HepG2 (cell line): ENCODE measurements at regions not wholly inside any gene's neighbourhood (a gene's known extent, or its start where the extent isn't known, plus 50 kb on each side); places are given as distances from the start of the nearest gene placed in this dataset.
"Not testable (repeated sequence)": the region's sequence is repeated elsewhere in the genome, so short reads cannot be mapped to it uniquely, and the experiment has no call there.

ENCODE experiments used
- ATAC-seq: fragments of 200-7000 bp; cut with Tn5 transposase; 3 replicates; pipeline ENCODE4 v1.9.1; 2020; ENCODE audit warnings: mild to moderate bottlenecking, moderate library complexity
- BruUV-seq: library from RNA; stranded (reverse); fragments of 400-500 nt; replicated peaks from 2 replicates; lab custom pipeline; 2021; lab: Mats Ljungman, UMichigan
- CTCF ChIA-PET: fragments of 300-600 bp; formaldehyde crosslinking; extraction: SDS; loops from one replicate; lab custom pipeline; 2021; ENCODE audit warnings: low total read pairs, inconsistent platforms, low intra/inter-chr PET ratio; lab: Yijun Ruan, JAX
- POLR2A ChIA-PET: fragments of 350-600 bp; sonication (Branson Sonifier 250); formaldehyde crosslinking; loops from one replicate; lab custom pipeline; 2020; ENCODE audit warnings: antibody characterized with exemption, inconsistent platforms; lab: Yijun Ruan, JAX
- DNase-seq: peaks from one replicate; pipeline ENCODE4 v3.0.0-alpha.2; 2015; ENCODE audit warnings: low spot score
- FAIRE-seq: peaks from 3 replicates; lab custom pipeline; 2011; peaks lifted over from hg19 to GRCh38; lab: Jason Lieb, UNC
- H2AFZ ChIP-seq: one replicate; pipeline ENCODE4 v1.6.1; 2011; ENCODE audit warnings: low read length, inconsistent platforms
- H3K27ac ChIP-seq: fragments of 300-600 bp; 3 replicates; pipeline ENCODE4 v1.8.0; 2011; ENCODE audit warnings: mixed run types, mild to moderate bottlenecking, mixed read lengths, low read length, inconsistent platforms; ENCODE audit not compliant: insufficient read depth; ENCODE audit errors: extremely low read length
- H3K27me3 ChIP-seq, 2 experiments: fragments of 200-600 bp in 1 of 2; 2 replicates in 1 of 2; 3 replicates in 1 of 2; pipeline versions ENCODE4 v1.6.0 to v1.8.0; 2011; ENCODE audit warnings: low read length in 2 of 2, mild to moderate bottlenecking in 2 of 2, moderate library complexity in 2 of 2, inconsistent platforms in 1 of 2; ENCODE audit not compliant: insufficient read depth in 2 of 2, control insufficient read depth in 1 of 2
- H3K36me3 ChIP-seq, 2 experiments: fragments of 200-600 bp in 1 of 2; replicated peaks in 1 of 2; 2 replicates in 1 of 2; 3 replicates in 1 of 2; pipeline versions ENCODE4 v1.5.1 to v1.8.0; 2011; ENCODE audit warnings: low read length in 2 of 2, inconsistent platforms in 1 of 2; ENCODE audit not compliant: insufficient read depth in 2 of 2, control insufficient read depth in 1 of 2
- H3K4me1 ChIP-seq: 2 replicates; pipeline ENCODE4 v1.5.1; 2012; ENCODE audit warnings: low read length, inconsistent platforms; ENCODE audit not compliant: insufficient read depth
- H3K4me2 ChIP-seq: 2 replicates; pipeline ENCODE4 v1.6.0; 2011; ENCODE audit warnings: low read depth, low read length, inconsistent platforms
- H3K4me3 ChIP-seq, 3 experiments: fragments of 200-600 bp in 1 of 3; sonication (generic), shearing (Covaris generic) in 1 of 3; replicated peaks in 1 of 3; 2 replicates each; pipeline ENCODE4 v1.5.1; 2011 to 2016; ENCODE audit warnings: low read length in 3 of 3, inconsistent platforms in 2 of 3, low read depth in 2 of 3, mild to moderate bottlenecking in 2 of 3, control low read depth in 1 of 3, mixed read lengths in 1 of 3; ENCODE audit not compliant: insufficient read depth in 1 of 3
- H3K79me2 ChIP-seq: one replicate; pipeline ENCODE4 v1.6.1; 2011; ENCODE audit warnings: low read length, inconsistent platforms; ENCODE audit not compliant: insufficient read depth
- H3K9ac ChIP-seq: 2 replicates; pipeline ENCODE4 v1.6.0; 2011; ENCODE audit warnings: mild to moderate bottlenecking, low read depth, low read length, inconsistent platforms; ENCODE audit not compliant: insufficient read depth
- H3K9me3 ChIP-seq: 2 replicates; pipeline ENCODE4 v1.5.1; 2012; ENCODE audit warnings: mild to moderate bottlenecking, low read length
- H4K20me1 ChIP-seq: 2 replicates; pipeline ENCODE4 v1.6.0; 2011; ENCODE audit warnings: inconsistent platforms, mild to moderate bottlenecking, low read length, moderate library complexity; ENCODE audit not compliant: insufficient read depth
- KDM2A ChIP-seq: sonication (generic); formaldehyde crosslinking; IDR thresholded peaks from 2 replicates; pipeline ENCODE4 v1.4.0; 2020; ENCODE audit warnings: low read depth, missing genetic modification reagents, borderline replicate concordance
- PPARG ChIP-seq: conservative IDR thresholded peaks from 2 replicates; pipeline ENCODE4 v1.6.1; 2016; ENCODE audit warnings: missing biosample characterization, missing genetic modification reagents
- SRSF9 ChIP-seq: fragments of 200-400 bp; formaldehyde crosslinking; IDR thresholded peaks from 2 replicates; pipeline ENCODE4 v1.6.1; 2018; ENCODE audit warnings: borderline replicate concordance, mild to moderate bottlenecking, low read depth, low read length; ENCODE audit not compliant: insufficient read depth, poor library complexity, severe bottlenecking
- U2AF2 ChIP-seq: fragments of 200-400 bp; formaldehyde crosslinking; IDR thresholded peaks from 2 replicates; pipeline ENCODE4 v1.6.1; 2017; ENCODE audit warnings: low read depth, mild to moderate bottlenecking, low read length
- ZNF44 ChIP-seq: sonication (generic); formaldehyde crosslinking; IDR thresholded peaks from 2 replicates; pipeline ENCODE4 v1.5.1; 2020; ENCODE audit warnings: mild to moderate bottlenecking, missing genetic modification reagents
- ZNF768 ChIP-seq: sonication (generic); formaldehyde crosslinking; IDR thresholded peaks from 2 replicates; pipeline ENCODE4 v1.4.0; 2020; ENCODE audit warnings: missing genetic modification reagents
- WGBS: methylation state at CpG from one replicate; pipeline ENCODE4 v1.1.6; 2017; ENCODE audit warnings: low lambda C conversion rate; 5-methylcytosine and 5-hydroxymethylcytosine counted together
- in situ Hi-C: cut with HindIII; loops from 2 replicates; pipeline ENCODE4 v1.10.0; 2017; ENCODE audit warnings: low pct_unique_long_range_greater_than_20kb; ENCODE audit not compliant: extremely low pct_ligation_motif_present
- intact Hi-C: fragments of 100-400 bp; cut with micrococcal nuclease; formaldehyde crosslinking; loops from one replicate; pipeline ENCODE4 v1.10.0; 2022; ENCODE audit not compliant: unreplicated experiment
- TF ChIP-seq, protein P1 (sequence below): sonication (generic); formaldehyde crosslinking; IDR thresholded peaks from 2 replicates; pipeline ENCODE4 v1.4.0; 2020; ENCODE audit warnings: low read depth, mild to moderate bottlenecking, missing genetic modification reagents

DNA sequence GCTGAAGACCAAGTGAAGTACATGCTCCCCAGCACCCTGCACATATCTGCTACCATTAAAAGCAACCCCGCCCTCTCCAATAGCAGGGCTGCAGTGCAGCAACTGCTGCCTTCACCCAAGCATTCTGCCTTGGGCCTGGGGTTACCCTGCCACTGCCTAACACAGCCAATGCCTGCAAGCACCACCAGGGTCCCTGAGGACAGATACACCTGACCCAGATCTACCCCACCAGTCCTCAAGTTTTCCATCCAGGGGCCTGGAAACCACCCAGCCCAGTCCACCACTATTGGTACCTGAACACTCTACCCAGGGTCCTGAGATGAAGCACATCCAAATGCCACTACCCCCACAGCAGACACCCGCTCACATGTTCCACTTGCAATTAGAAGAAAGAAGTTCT lies 181.1 kb upstream of the RBBP8 start:
- ATAC-seq (no peak), FAIRE-seq (no peak), DNase-seq (no peak)
- Histone ChIP-seq H2AFZ (no peak overlapping the region), H3K36me3 (no peaks in the 10 kb centered on the region), H3K79me2 (no peaks in the 10 kb centered on the region), H3K9me3 (no peaks in the 10 kb centered on the region), H3K9ac (no peak overlapping the region), H4K20me1 (no peaks in the 10 kb centered on the region), H3K4me1 (no peaks in the 10 kb centered on the region), H3K27ac (no peak overlapping the region), H3K4me3 (no peak overlapping the region), H3K27me3 (no peaks in the 10 kb centered on the region), H3K4me2 (no peak overlapping the region)
- TF ChIP-seq, protein P1, sequence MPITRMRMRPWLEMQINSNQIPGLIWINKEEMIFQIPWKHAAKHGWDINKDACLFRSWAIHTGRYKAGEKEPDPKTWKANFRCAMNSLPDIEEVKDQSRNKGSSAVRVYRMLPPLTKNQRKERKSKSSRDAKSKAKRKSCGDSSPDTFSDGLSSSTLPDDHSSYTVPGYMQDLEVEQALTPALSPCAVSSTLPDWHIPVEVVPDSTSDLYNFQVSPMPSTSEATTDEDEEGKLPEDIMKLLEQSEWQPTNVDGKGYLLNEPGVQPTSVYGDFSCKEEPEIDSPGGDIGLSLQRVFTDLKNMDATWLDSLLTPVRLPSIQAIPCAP (CRISPR knock-in tag): no peak
- TF ChIP-seq SRSF9 (no peak), PPARG (CRISPR knock-in tag) (no peak), ZNF44 (no peak), U2AF2 (no peak), ZNF768 (CRISPR knock-in tag) (no peak)
- in situ Hi-C loops: no loop called here
- BruUV-seq: no TSS peak
- ChIA-PET POLR2A (no interaction called here), CTCF (no interaction called here)
- 17% methylated on average over 1 of the region's 2 CpGs for WGBS
- intact Hi-C loops: no loop called here

DNA sequence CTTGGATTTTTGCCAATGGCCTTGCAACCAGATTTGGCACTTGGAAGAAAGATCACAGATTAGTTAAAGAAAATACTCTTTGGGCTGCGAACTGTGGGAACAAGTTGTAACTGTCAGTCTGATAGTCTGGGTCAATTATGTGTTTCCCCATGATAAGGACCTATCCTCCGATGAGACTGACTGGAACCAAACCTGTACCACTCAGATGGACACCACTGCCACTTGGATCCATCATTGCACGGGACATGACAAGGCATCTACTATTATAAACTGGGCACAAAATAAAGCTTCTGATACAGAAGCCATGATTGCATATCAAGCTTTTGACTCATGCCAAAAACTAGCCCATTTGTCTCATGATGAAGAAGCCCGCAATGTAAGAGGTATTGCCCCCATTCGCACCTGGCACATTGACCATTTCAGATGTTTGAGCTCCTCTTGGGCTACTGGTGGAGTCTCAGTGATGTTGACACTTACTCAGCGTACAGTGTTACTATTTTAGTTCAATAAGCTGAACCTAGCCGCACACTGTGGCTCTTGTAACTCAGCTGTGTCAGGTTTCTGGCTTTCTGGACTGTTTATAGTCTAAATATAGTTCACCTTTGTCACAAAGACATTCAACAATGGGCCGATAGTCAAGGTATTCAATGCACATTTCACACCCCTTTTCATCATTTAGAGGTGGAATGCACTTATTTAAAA lies 179.8 kb upstream of the RBBP8 start:
- no peak for DNase-seq
- in situ Hi-C loops: no loop called here
- no TSS peak for BruUV-seq
- no peak for TF ChIP-seq KDM2A (CRISPR knock-in tag)
- Histone ChIP-seq H3K9me3 (no peaks in the 10 kb centered on the region), H3K27ac (no peak overlapping the region), H3K4me3 (no peak overlapping the region), H3K79me2 (no peaks in the 10 kb centered on the region), H3K27me3 (no peaks in the 10 kb centered on the region), H3K4me1 (no peaks in the 10 kb centered on the region), H2AFZ (no peak overlapping the region), H3K4me2 (no peak overlapping the region), H3K9ac (no peak overlapping the region), H4K20me1 (no peaks in the 10 kb centered on the region), H3K36me3 (no peaks in the 10 kb centered on the region)
- no peak for ATAC-seq
- ChIA-PET POLR2A (no interaction called here), CTCF (no interaction called here)
- FAIRE-seq: no peak
- intact Hi-C loops: no loop called here
- 30% methylated on average over 7 of the region's 8 CpGs for WGBS

DNA sequence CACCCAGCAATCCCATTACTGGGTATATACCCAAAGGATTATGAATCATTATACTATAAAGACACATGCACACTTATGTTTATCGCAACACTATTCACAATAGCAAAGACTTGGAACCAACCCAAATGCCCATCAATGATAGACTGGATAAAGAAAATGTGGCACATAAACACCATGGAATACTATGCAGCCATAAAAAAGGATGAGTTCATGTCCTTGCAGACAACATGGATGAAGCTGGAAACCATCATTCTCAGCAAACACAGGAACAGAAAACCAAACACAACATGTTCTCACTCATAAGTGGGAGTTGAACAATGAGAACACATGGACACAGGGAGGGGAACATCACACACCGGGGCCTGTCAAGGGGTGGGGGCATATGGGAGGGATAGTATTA lies 169.1 kb upstream of the RBBP8 start:
- H4K20me1 ChIP-seq, H3K4me2 ChIP-seq, H3K27me3 ChIP-seq, H3K4me1 ChIP-seq, in situ Hi-C loops, ATAC-seq, CTCF ChIA-PET, H3K27ac ChIP-seq, BruUV-seq, intact Hi-C loops, H2AFZ ChIP-seq, H3K4me3 ChIP-seq, FAIRE-seq, H3K79me2 ChIP-seq, POLR2A ChIA-PET, DNase-seq, H3K36me3 ChIP-seq, H3K9me3 ChIP-seq, H3K9ac ChIP-seq: not testable (repeated sequence)
- WGBS: 54% methylated on average over 2 of the region's 2 CpGs
